ENCODE measurements at regions not wholly inside any gene's neighbourhood (a gene's known extent, or its start where the extent isn't known, plus 50 kb on each side); places are given as distances from the start of the nearest gene placed in this dataset.

DNA sequence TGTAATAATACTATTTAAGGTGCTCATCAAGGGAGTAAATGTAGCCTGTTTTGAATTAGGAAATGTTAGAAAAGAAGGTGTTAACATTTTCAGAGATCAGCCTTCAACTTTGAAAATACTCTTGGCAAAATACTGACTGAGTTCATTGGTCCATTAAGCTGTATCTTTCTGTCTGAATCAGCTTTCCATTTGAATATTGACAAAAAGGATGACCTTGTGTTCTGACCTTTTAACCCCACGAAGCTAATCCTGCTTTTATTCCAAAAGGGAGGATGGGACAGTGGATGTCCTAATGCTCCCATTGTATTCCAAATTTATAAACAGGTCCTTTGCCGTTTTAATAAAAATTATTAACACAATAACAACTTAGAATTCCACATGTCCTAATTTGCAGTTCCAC, 259.7 kb upstream of the NRIP1 start:
- DNase-seq (ENCODE audit: low spot score) = no peak
- TF ChIP-seq, protein P1, sequence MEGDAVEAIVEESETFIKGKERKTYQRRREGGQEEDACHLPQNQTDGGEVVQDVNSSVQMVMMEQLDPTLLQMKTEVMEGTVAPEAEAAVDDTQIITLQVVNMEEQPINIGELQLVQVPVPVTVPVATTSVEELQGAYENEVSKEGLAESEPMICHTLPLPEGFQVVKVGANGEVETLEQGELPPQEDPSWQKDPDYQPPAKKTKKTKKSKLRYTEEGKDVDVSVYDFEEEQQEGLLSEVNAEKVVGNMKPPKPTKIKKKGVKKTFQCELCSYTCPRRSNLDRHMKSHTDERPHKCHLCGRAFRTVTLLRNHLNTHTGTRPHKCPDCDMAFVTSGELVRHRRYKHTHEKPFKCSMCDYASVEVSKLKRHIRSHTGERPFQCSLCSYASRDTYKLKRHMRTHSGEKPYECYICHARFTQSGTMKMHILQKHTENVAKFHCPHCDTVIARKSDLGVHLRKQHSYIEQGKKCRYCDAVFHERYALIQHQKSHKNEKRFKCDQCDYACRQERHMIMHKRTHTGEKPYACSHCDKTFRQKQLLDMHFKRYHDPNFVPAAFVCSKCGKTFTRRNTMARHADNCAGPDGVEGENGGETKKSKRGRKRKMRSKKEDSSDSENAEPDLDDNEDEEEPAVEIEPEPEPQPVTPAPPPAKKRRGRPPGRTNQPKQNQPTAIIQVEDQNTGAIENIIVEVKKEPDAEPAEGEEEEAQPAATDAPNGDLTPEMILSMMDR (IDR thresholded peaks at IDR 0.05; ENCODE audit: extremely low read depth, missing control alignments) = no peak

DNA sequence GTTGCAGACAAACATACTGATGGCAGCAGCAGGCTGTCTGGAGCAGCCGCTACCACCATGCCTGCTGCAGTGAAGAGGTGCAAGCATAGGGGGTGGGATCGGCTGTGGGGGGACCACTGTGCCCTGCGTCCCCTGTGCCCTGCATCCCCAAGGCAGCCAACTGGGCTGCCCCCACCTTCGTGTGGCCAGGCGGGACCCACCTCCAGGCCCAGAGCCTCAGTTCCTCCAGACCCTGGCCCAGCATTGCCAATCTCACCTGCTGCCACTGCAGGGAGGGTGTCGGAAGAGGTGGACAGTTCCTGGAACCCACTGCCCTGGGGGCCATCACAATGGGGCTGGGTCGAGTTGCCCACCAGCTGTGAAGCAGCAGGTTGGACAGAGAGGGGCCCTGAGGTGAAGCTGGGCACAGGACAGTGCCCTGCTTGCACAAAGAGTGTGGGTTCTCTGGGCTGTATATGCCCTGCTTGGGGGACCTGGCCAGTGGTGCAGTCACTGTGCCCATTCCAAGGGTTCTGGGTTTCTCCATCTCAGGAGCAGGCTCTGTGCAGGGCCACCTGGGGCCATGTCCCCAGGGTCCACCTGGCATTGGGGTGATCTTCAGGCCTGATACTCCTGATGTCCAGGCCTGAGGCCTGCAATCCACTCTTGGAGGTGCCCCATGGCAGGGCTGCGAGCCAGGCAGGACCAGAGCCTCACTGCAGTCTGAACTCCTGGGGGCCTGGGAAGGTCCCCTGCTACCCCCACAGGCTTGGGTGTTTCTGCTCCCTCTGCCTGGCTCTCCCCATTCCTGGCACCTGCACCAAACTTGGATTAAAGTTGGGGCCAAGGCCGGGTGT, 261.4 kb upstream of the NRIP1 start:
- TF ChIP-seq, protein P1 (IDR thresholded peaks at IDR 0.05; ENCODE audit: extremely low read depth, missing control alignments) = no peak
- DNase-seq (ENCODE audit: low spot score) = no peak

DNA sequence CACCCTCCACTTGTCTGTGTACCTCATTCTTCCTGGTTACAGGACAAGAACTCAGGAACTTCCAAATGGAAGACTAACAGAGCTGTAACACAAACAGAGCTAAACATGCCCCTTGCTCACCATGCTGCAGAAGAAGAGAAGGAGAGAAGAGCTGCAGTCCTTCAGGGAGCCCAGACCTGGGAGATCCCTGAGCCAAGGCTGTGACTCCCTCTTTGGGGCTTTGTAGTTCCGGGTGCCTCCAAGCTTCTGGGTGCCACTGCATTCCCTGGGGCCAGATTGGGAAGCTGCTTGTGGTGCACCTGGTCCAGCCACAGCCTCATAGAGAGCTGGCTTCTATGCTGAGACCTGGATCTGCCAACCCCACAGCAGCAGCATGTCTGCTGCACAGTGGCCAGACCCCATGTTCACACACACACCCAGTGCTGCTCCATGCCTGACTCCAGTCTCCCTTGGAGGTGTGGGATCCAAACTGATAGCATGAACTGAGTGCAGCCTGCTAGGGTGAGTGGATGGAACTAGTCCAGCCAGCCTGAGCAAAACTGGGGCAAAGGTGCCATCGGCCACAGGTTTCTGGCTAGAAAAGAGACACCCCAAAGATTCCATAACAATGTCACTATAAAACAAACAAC, 263.0 kb upstream of the NRIP1 start:
- no peak for DNase-seq (ENCODE audit: low spot score)
- TF ChIP-seq, protein P1 (IDR thresholded peaks at IDR 0.05; ENCODE audit: extremely low read depth, missing control alignments) = no peak

DNA sequence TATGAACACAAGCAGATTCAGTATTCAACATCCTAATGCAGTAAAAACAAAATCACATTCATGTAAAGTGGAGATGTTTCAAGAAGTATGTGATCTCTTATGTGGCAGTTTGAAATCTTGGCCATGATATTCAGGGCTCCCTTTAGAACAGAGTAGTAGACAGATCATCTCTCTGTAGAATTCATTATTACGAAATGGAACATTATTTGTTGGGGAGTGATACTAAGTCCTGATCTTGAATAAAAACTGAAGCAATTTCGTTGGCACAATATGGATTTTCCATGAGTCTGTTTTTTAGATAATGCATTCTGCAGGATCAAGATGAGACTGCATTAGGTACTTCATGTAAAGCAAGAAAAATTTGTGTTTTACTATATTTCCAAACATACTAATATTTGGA, 264.4 kb upstream of the NRIP1 start:
- TF ChIP-seq, protein P1 (IDR thresholded peaks at IDR 0.05; ENCODE audit: extremely low read depth, missing control alignments) = no peak
- no peak for DNase-seq (ENCODE audit: low spot score)

DNA sequence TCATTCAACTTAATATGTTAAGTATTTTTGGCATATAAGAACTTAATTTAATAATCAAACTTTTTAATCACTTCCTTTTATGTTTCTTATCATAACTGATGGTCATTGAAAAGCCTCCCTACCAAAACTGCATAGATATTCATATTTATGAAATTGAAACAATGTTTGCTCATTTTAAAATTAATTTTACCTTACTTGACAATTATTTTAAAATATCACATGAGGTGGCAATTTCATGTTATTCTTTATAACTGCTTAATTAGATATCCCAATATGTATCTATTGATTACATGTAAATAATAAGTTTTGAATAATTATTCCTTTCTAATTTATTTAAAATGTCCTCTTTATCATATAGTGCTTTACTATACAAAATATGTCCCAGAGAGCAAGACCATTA, 266.1 kb upstream of the NRIP1 start:
- TF ChIP-seq, protein P1 (IDR thresholded peaks at IDR 0.05; ENCODE audit: extremely low read depth, missing control alignments) = no peak
- no peak for DNase-seq (ENCODE audit: low spot score)

DNA sequence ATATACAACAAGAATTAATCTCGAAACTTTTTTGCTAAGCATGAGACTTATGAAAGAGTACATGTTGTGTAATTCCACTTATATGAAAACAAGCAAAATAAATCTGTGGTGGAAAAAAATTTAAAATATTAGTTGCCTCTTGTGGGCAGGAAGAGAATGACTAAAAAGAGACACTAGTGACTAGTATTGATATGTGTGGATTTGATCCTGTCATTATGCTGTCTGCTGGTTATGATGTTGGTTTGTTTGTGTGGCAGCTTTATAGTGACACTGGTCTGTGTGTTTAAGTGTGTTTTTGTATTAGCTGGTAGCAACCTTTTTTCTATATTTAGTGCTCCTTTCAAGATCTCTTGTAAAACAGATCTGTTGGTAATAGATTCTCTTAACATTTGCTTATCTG, 267.8 kb upstream of the NRIP1 start:
- no peak for DNase-seq (ENCODE audit: low spot score)
- TF ChIP-seq, protein P1 (IDR thresholded peaks at IDR 0.05; ENCODE audit: extremely low read depth, missing control alignments) = no peak

DNA sequence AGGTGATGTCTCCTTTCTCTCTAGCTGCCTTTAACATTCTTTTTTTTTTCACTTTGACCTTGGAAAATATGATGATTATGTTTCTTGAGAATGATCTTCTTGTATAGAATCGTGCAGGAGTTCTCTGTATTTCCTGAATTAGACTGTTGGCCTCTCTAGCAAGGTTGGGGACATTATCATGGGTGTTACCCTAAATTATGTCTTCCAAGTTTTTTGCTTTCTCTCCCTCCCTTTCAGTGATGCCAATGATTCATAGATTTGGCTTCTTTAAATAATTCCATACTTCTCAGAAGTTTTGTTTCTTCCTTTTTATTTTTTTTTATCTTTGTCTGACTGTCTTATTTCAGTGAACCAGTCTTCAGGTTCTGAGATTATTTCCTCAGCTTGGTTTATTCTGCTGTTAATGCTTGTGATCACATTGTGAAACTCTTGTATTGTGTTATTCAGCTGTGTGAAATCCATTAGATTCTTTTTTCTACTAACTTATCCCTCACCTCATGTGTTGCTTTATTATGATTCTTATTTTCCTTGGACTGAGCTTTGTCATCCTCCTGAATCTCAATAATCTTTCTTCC, 268.4 kb upstream of the NRIP1 start:
- TF ChIP-seq, protein P1 (IDR thresholded peaks at IDR 0.05; ENCODE audit: extremely low read depth, missing control alignments) = no peak
- DNase-seq (ENCODE audit: low spot score) = no peak

All from GM20000 (cell line).